ENCODE measurements at regions not wholly inside any gene's neighbourhood (a gene's known extent, or its start where the extent isn't known, plus 50 kb on each side); places are given as distances from the start of the nearest gene placed in this dataset.

DNA sequence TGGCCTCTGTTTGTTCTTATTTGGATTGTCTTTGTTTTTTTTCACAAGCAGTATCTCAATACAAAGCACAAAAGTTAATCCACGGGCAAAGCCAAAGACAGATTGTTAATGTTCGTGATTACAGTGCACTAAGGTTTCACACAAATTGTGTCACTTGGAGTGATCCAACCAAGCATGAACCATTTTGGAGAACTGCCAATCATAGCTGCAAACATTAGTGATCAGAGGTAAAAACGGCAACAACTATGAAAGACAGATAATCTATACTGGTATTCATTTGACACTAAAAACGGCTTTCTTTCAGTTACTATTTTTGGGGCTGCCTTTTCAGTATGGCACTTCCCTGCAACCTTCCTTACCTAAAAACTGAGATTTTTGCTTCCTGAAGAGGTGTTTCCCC is 213.1 kb upstream of the GULP1 start:
- 81% methylated on average over 4 of the region's 4 CpGs; no CpG with 5 or more reads in 1 of the 2 experiments for WGBS, 2 experiments (ENCODE audit: extremely low coverage in 1 of 2, insufficient coverage in 1 of 2, insufficient read length in 1 of 2, insufficient replicate concordance in 2 of 2, low coverage in 1 of 2, low lambda C conversion rate in 2 of 2, missing lambda C conversion rate in 1 of 2)
- TF ChIP-seq POLR2A (IDR thresholded peaks at IDR 0.05; ENCODE audit: control extremely low read depth in 1 of 2, low read depth in 2 of 2, low read length in 2 of 2): no peak
- TF ChIP-seq RXRA (IDR thresholded peaks at IDR 0.05; ENCODE audit: insufficient read depth, low read depth, low read length): no peak
- no peak for TF ChIP-seq SP1 (IDR thresholded peaks at IDR 0.05; ENCODE audit: low read depth, low read length)
- TF ChIP-seq EP300 (IDR thresholded peaks at IDR 0.05; ENCODE audit: borderline replicate concordance in 1 of 2, low read depth in 2 of 2, low read length in 2 of 2): no peak
- no peak for TF ChIP-seq CBX8 (IDR thresholded peaks at IDR 0.05; ENCODE audit: borderline replicate concordance, low read depth, low read length)
- no peak for TF ChIP-seq SRF (IDR thresholded peaks at IDR 0.05; ENCODE audit: low read depth, low read length)
- no peak for TF ChIP-seq CHD2 (IDR thresholded peaks at IDR 0.05; ENCODE audit: low read length)
- TF ChIP-seq GTF2F1 (IDR thresholded peaks at IDR 0.05; ENCODE audit: borderline replicate concordance, low read depth, low read length): no peak
- no peak for TF ChIP-seq JUND (IDR thresholded peaks at IDR 0.05; ENCODE audit: low read length)
- no peak for TF ChIP-seq CTBP2 (IDR thresholded peaks at IDR 0.05; ENCODE audit: borderline replicate concordance, insufficient read depth, insufficient read length, low read length)
- no peak for TF ChIP-seq TAF1 (IDR thresholded peaks at IDR 0.05; ENCODE audit: low read depth, low read length)
- no peak for TF ChIP-seq BRCA1 (IDR thresholded peaks at IDR 0.05; ENCODE audit: low read depth, low read length)
- no peak for TF ChIP-seq HDAC6 (IDR thresholded peaks at IDR 0.05; ENCODE audit: low read depth, low read length)
- no peak for TF ChIP-seq USF2 (IDR thresholded peaks at IDR 0.05; ENCODE audit: low read length)

More for the DNA sequence above, 213.1 kb upstream of the GULP1 start:
- CTCF ChIA-PET (ENCODE audit: partially characterized antibody): interaction anchor here (0.5 to 1.5 kb wide), 4 partner anchors 13 to 965 kb away, joined by 3 to 7 read pairs (median 3); no protein-coding TSS in a partner anchor
- Histone ChIP-seq H3K4me3 (ENCODE audit: extremely low read depth in 1 of 4, insufficient read depth in 2 of 4, low read depth in 3 of 4, low read length in 4 of 4) (no peak overlapping the region), H2BK5ac (ENCODE audit: low read depth, low read length) (no peak overlapping the region), H3K9me3 (ENCODE audit: insufficient read depth in 2 of 2, low read depth in 1 of 2, low read length in 1 of 2) (no peaks in the 10 kb centered on the region; a peak in 1 of 4 replicates), H3K4ac (replicated peaks; ENCODE audit: insufficient read length, low read depth, low read length) (no peak overlapping the region), H3K79me1 (ENCODE audit: low read depth, low read length) (no peaks in the 10 kb centered on the region), H2AK5ac (ENCODE audit: low read depth, low read length) (no peak overlapping the region), H4K91ac (replicated peaks; ENCODE audit: insufficient read length, low read length) (no peak overlapping the region), H2BK120ac (replicated peaks; ENCODE audit: low read depth, low read length) (no peak overlapping the region), H4K8ac (ENCODE audit: extremely low read depth, insufficient read depth, low read length) (no peak overlapping the region), H3K23ac (ENCODE audit: insufficient read length) (no peak overlapping the region), H3K9ac (replicated peaks in 1 of 4; ENCODE audit: extremely low read depth in 1 of 4, low read depth in 3 of 4, low read length in 3 of 4) (no peak overlapping the region), H3K27me3 (replicated peaks in 1 of 4; ENCODE audit: control insufficient read depth in 3 of 4, extremely low read depth in 1 of 4, insufficient read depth in 3 of 4, low read length in 3 of 4) (no peaks in the 10 kb centered on the region), H4K5ac (ENCODE audit: insufficient read length, low read depth, low read length) (no peak overlapping the region), H3K23me2 (ENCODE audit: low read depth, low read length) (no peaks in the 10 kb centered on the region), H2AFZ (ENCODE audit: low read length) (no peak overlapping the region), H3K4me2 (ENCODE audit: insufficient read depth in 1 of 2, low read depth in 2 of 2, low read length in 2 of 2) (no peak overlapping the region), H4K20me1 (replicated peaks in 1 of 2; ENCODE audit: control insufficient read depth in 1 of 2, insufficient read depth in 2 of 2, low read length in 2 of 2) (no peaks in the 10 kb centered on the region), H3K56ac (replicated peaks; ENCODE audit: insufficient read length, low read depth, low read length) (no peak overlapping the region), H2BK15ac (ENCODE audit: low read length) (no peak overlapping the region), H3K18ac (ENCODE audit: extremely low read depth, low read length) (no peak overlapping the region), H3K27ac (ENCODE audit: low read depth, low read length) (no peak overlapping the region), H2BK12ac (ENCODE audit: low read depth, low read length) (no peak overlapping the region), H2BK20ac (ENCODE audit: low read length) (no peak overlapping the region), H3K4me1 (replicated peaks in 1 of 4; ENCODE audit: control insufficient read depth in 3 of 4, insufficient read depth in 4 of 4, low read length in 3 of 4) (no peaks in the 10 kb centered on the region), H3K36me3 (ENCODE audit: control insufficient read depth in 2 of 4, insufficient read depth in 4 of 4, low read length in 3 of 4) (no peaks in the 10 kb centered on the region), H3K14ac (ENCODE audit: insufficient read length) (no peak overlapping the region), H3K79me2 (ENCODE audit: control insufficient read depth in 1 of 2, insufficient read depth in 2 of 2, low read length in 2 of 2) (no peaks in the 10 kb centered on the region)
- no peak for DNase-seq (ENCODE audit: low read depth in 1 of 2, low spot score in 2 of 2)
- FAIRE-seq: no peak
- POLR2A ChIA-PET (ENCODE audit: partially characterized antibody): no interaction called here

Data from H1 (cell line).